Gastrocnemius medialis (tissue), 4 donors: ENCODE measurements at regions not wholly inside any gene's neighbourhood (a gene's known extent, or its start where the extent isn't known, plus 50 kb on each side); places are given as distances from the start of the nearest gene placed in this dataset.
"Not testable (repeated sequence)": the region's sequence is repeated elsewhere in the genome, so short reads cannot be mapped to it uniquely, and the experiment has no call there.

ENCODE experiments used
- ATAC-seq, 2 donors: fragments of 150-250 bp; one replicate each; pipeline ENCODE4 v1.9.1; 2016
- DNase-seq, 2 donors: peaks; one replicate each; pipeline ENCODE4 v3.0.0-alpha.2; 2019
- H3K27ac ChIP-seq, 4 donors: fragments of 200-600 bp; sonication (generic); 1 replicate in 1 of 4; 2 replicates in 3 of 4; pipeline ENCODE4 v1.5.1; 2016 to 2018; ENCODE audit warnings: mild to moderate bottlenecking in 2 of 4, moderate library complexity in 1 of 4
- H3K27me3 ChIP-seq, 3 donors: fragments of 200-600 bp; sonication (generic) in 2 of 3; 1 replicate in 1 of 3; 2 replicates in 2 of 3; pipeline versions ENCODE4 v1.5.1 to v1.6.0; 2016 to 2019; ENCODE audit warnings: mild to moderate bottlenecking in 1 of 3, moderate library complexity in 1 of 3
- H3K36me3 ChIP-seq, 2 donors: fragments of 200-600 bp; sonication (generic) in 1 of 2; one replicate each; pipeline ENCODE4 v1.5.1; 2017 to 2018
- H3K4me1 ChIP-seq, 2 donors: fragments of 200-600 bp; sonication (generic) in 1 of 2; one replicate each; pipeline ENCODE4 v1.5.1; 2016 to 2017; ENCODE audit warnings: mild to moderate bottlenecking in 2 of 2
- H3K4me3 ChIP-seq, 4 donors: fragments of 200-600 bp; sonication (generic) in 3 of 4; 1 replicate in 1 of 4; 2 replicates in 3 of 4; pipeline ENCODE4 v1.5.1; 2016 to 2019; ENCODE audit warnings: mild to moderate bottlenecking in 2 of 4
- H3K9me3 ChIP-seq, 3 donors: fragments of 200-600 bp; sonication (generic) in 2 of 3; 1 replicate in 1 of 3; 2 replicates in 2 of 3; pipeline ENCODE4 v1.5.1; 2016 to 2019
- in situ Hi-C, 4 donors: fragments of 200-750 bp; cut with MboI; loops; one replicate each; pipeline versions ENCODE4 v1.15.0 to v1.8.0; 2017; ENCODE audit warnings: low sequenced_read_pairs in 4 of 4
- intact Hi-C: fragments of 100-400 bp; cut with DNase I; formaldehyde crosslinking; loops from one replicate; pipeline ENCODE4 v1.15.1; 2023; ENCODE audit warnings: low total_unique reads

- H3K27me3 ChIP-seq, H3K9me3 ChIP-seq, in situ Hi-C loops, H3K27ac ChIP-seq, DNase-seq, intact Hi-C loops, H3K4me1 ChIP-seq, H3K4me3 ChIP-seq, ATAC-seq, H3K36me3 ChIP-seq: not testable (repeated sequence)
These were observed 5469.9 kb upstream of the TPTE start for GRCh38 chr21:5051303-5052018.

- in situ Hi-C loops, intact Hi-C loops, H3K27ac ChIP-seq, H3K27me3 ChIP-seq, H3K9me3 ChIP-seq, H3K36me3 ChIP-seq, H3K4me1 ChIP-seq, H3K4me3 ChIP-seq: not testable (repeated sequence)
- peak in 1 of 2 donors; percentile 19 for DNase-seq
- peak in 1 of 2 donors; percentile 61 for ATAC-seq
These were observed 5466.2 kb upstream of the TPTE start for GRCh38 chr21:5055027-5055754.

DNA sequence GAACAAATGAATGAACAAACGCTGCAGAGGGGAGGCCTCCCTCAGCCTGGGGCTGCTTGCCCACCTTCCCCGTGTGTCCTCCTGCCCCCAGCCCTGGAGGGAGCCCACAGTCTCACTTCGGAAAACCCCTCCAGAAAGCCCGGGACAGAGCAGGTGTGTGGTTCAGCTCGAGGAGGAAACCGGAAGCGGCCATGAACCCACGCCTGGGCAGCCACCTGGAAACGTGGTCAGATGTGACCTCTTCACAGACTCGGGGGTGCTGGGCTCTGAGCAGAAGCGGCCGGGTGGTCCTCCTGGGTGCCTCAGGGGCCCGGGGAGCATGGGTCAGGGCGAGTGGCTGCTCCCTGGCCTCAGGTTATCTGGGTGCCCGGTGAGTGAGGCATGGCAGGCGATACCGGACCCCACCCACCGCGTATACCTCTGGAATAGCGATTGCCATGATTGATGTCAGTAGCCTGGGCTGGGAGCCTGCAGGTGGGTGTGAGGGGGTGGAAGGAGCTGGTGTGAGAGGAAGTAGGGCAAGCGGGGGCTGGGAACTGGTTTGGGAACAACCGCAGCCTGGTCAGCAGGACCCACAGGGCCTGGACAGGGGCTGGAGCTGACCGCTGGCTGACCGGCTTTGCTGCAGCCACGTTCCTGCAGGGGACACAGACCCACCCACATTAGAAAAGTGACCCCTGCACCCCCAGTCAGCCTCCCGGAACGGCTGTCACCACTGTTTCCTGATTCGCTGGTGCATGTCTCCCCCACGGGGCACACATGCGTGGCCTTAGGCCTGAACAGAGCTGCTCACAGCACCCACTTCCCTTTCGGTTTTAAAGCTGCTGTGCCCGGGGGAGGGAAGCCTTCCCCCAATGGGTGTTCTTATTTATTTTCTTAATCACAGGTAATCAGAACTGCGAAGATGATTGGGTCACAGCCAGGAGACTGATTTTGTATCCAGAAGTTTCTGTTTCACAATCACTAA, 5465.1 kb upstream of the TPTE start:
- ATAC-seq, intact Hi-C loops, in situ Hi-C loops, H3K4me3 ChIP-seq, H3K27me3 ChIP-seq, H3K9me3 ChIP-seq, H3K27ac ChIP-seq, H3K4me1 ChIP-seq, H3K36me3 ChIP-seq, DNase-seq: not testable (repeated sequence)

- H3K4me1 ChIP-seq, in situ Hi-C loops, H3K36me3 ChIP-seq: not testable (repeated sequence)
These were observed 5464.3 kb upstream of the TPTE start for GRCh38 chr21:5057077-5057476.

GRCh38 chr21:5060364-5061083, 5460.9 kb upstream of the TPTE start:
- peak in 1 of 2 donors; percentile 30 for ATAC-seq
- H3K27me3 ChIP-seq, DNase-seq, H3K4me3 ChIP-seq, H3K27ac ChIP-seq, H3K9me3 ChIP-seq, in situ Hi-C loops, H3K4me1 ChIP-seq, intact Hi-C loops, H3K36me3 ChIP-seq: not testable (repeated sequence)

More at GRCh38 chr21:5057077-5057476, 5464.3 kb upstream of the TPTE start:
- H3K9me3 ChIP-seq, intact Hi-C loops, H3K27ac ChIP-seq, H3K27me3 ChIP-seq, DNase-seq, H3K4me3 ChIP-seq: not testable (repeated sequence)
- ATAC-seq, result peak in 1 of 2 donors; percentile 41

DNA sequence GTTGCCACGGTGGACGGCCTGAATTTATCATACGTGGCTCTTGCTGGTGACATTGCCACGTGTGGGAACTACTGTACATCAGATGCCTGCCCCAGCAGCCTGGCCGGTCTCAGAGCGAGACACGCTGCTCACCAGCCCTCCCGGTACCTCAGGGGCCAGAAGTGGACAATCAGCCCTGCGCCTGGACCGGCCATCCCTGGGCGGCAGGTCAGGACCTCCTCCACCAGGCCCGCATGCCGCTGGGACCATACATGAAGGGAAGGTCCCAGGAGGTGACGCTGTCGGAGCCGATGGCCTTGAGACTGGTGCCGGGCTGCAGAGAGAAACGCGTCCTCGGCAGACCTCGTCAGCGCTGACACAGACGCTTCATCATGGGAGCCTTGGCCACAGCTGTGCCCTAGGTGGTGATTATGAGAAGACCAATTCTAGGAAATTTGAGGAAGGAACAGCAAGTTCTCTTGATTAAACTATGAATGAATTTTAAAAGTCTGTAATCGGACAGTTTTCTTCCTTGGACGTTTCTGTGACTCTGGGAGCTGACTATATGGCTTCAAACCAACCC, 5456.7 kb upstream of the TPTE start:
- H3K4me1 ChIP-seq, H3K27ac ChIP-seq, H3K27me3 ChIP-seq, H3K4me3 ChIP-seq, in situ Hi-C loops, H3K9me3 ChIP-seq, intact Hi-C loops, H3K36me3 ChIP-seq: not testable (repeated sequence)
- DNase-seq, result peak in 1 of 2 donors; percentile 25
- peak; percentile 10 to 50 for ATAC-seq

GRCh38 chr21:5065240-5066211, 5455.9 kb upstream of the TPTE start:
- H3K36me3 ChIP-seq, intact Hi-C loops, in situ Hi-C loops, H3K4me3 ChIP-seq, H3K4me1 ChIP-seq, H3K27me3 ChIP-seq, H3K9me3 ChIP-seq: not testable (repeated sequence)
- DNase-seq (peak in 1 of 2 donors; percentile 73), ATAC-seq (peak in 1 of 2 donors; percentile 40)
- peak overlapping the region in 2 of 4 donors; percentile 28 to 64 for H3K27ac ChIP-seq

- H3K27me3 ChIP-seq, in situ Hi-C loops, DNase-seq, H3K27ac ChIP-seq, H3K36me3 ChIP-seq, H3K9me3 ChIP-seq, H3K4me1 ChIP-seq, H3K4me3 ChIP-seq, ATAC-seq, intact Hi-C loops: not testable (repeated sequence)
These were observed 5454.6 kb upstream of the TPTE start for GRCh38 chr21:5066682-5067251.

GRCh38 chr21:5067326-5068048, 5453.9 kb upstream of the TPTE start:
- H3K36me3 ChIP-seq, H3K4me1 ChIP-seq, H3K9me3 ChIP-seq, in situ Hi-C loops, DNase-seq, intact Hi-C loops, H3K27ac ChIP-seq, H3K4me3 ChIP-seq, H3K27me3 ChIP-seq: not testable (repeated sequence)
- ATAC-seq, result peak; percentile 23 to 64
